WTC11 (cell line): ENCODE measurements at regions not wholly inside any gene's neighbourhood (a gene's known extent, or its start where the extent isn't known, plus 50 kb on each side); places are given as distances from the start of the nearest gene placed in this dataset.

Experiments
- ATAC-seq: fragments of 200-7000 bp; cut with Tn5 transposase; 2 replicates; pipeline ENCODE4 v1.10.0; 2021; ENCODE audit warnings: mild to moderate bottlenecking, moderate library complexity
- CTCF ChIA-PET: fragments of 300-600 bp; sonication (Branson Sonifier 250); formaldehyde crosslinking; loops from one replicate; lab custom pipeline; 2021; ENCODE audit warnings: antibody characterized with exemption; lab: Charles Lee
- POLR2A ChIA-PET: fragments of 350-600 bp; sonication (Branson Sonifier 250); formaldehyde crosslinking; loops from one replicate; lab custom pipeline; 2021; ENCODE audit warnings: antibody characterized with exemption; lab: Charles Lee
- DNase-seq: peaks from one replicate; pipeline ENCODE4 v3.0.0; 2021; ENCODE audit warnings: low spot score
- H3K27ac Mint-ChIP-seq: 2 replicates; pipeline ENCODE4 v1.8.0; 2021; ENCODE audit warnings: mixed read lengths
- H3K27me3 Mint-ChIP-seq: 2 replicates; pipeline ENCODE4 v1.8.0; 2021; ENCODE audit warnings: low read depth, mild to moderate bottlenecking, moderate library complexity, mixed read lengths
- H3K36me3 Mint-ChIP-seq: 2 replicates; pipeline ENCODE4 v1.8.0; 2021; ENCODE audit warnings: mixed read lengths
- H3K4me1 Mint-ChIP-seq: 2 replicates; pipeline ENCODE4 v1.8.0; 2022; ENCODE audit warnings: mixed read lengths
- H3K4me3 Mint-ChIP-seq: 2 replicates; pipeline ENCODE4 v1.8.0; 2021; ENCODE audit warnings: mild to moderate bottlenecking, moderate library complexity, mixed read lengths
- H3K9me3 Mint-ChIP-seq: 2 replicates; pipeline ENCODE4 v1.8.0; 2021; ENCODE audit warnings: mixed read lengths
- CTCF ChIP-seq: fragments of 200-600 bp; IDR thresholded peaks from 2 replicates; pipeline ENCODE4 v1.8.0; 2022; ENCODE audit warnings: antibody characterized with exemption
- E2F5 ChIP-seq: sonication (generic); formaldehyde crosslinking; IDR thresholded peaks from 2 replicates; pipeline ENCODE4 v1.8.1; 2022; ENCODE audit warnings: mild to moderate bottlenecking, moderate library complexity, missing genetic modification reagents
- GABPB1 ChIP-seq: sonication (generic); formaldehyde crosslinking; IDR thresholded peaks from 2 replicates; pipeline ENCODE4 v1.8.1; 2023; ENCODE audit warnings: mild to moderate bottlenecking, missing genetic modification reagents
- IRF1 ChIP-seq: sonication (generic); formaldehyde crosslinking; IDR thresholded peaks from 2 replicates; pipeline ENCODE4 v1.8.0; 2023; ENCODE audit warnings: missing genetic modification reagents
- IRF2 ChIP-seq: sonication (generic); formaldehyde crosslinking; IDR thresholded peaks from 2 replicates; pipeline ENCODE4 v1.8.0; 2022; ENCODE audit warnings: low read depth, missing genetic modification reagents, borderline replicate concordance
- JUN ChIP-seq: sonication (generic); formaldehyde crosslinking; IDR thresholded peaks from 2 replicates; pipeline ENCODE4 v1.8.0; 2023; ENCODE audit warnings: mild to moderate bottlenecking, missing genetic modification reagents
- MXD4 ChIP-seq: fragments of 250-450 bp; sonication (Bioruptor Pico); IDR thresholded peaks from 2 replicates; pipeline ENCODE4 v1.8.0; 2021; ENCODE audit warnings: mild to moderate bottlenecking, moderate library complexity, borderline replicate concordance
- RELA ChIP-seq: sonication (generic); formaldehyde crosslinking; IDR thresholded peaks from 2 replicates; pipeline ENCODE4 v1.8.1; 2022; ENCODE audit warnings: missing genetic modification reagents, mild to moderate bottlenecking, borderline replicate concordance
- SOX15 ChIP-seq: fragments of 250-450 bp; sonication (Bioruptor Pico); IDR thresholded peaks from 2 replicates; pipeline ENCODE4 v1.9.0; 2021; ENCODE audit warnings: mild to moderate bottlenecking
- ZBTB21 ChIP-seq: sonication (generic); formaldehyde crosslinking; IDR thresholded peaks from 2 replicates; pipeline ENCODE4 v1.8.1; 2023; ENCODE audit warnings: mild to moderate bottlenecking, missing genetic modification reagents, borderline replicate concordance
- ZNF232 ChIP-seq: sonication (generic); formaldehyde crosslinking; IDR thresholded peaks from 2 replicates; pipeline ENCODE4 v1.8.0; 2022; ENCODE audit warnings: mild to moderate bottlenecking, missing genetic modification reagents
- ZNF423 ChIP-seq: fragments of 250-450 bp; sonication (Bioruptor Pico); IDR thresholded peaks from 2 replicates; pipeline ENCODE4 v2.1.2; 2022; ENCODE audit warnings: mild to moderate bottlenecking, moderate library complexity
- ZNF671 ChIP-seq: fragments of 250-450 bp; sonication (Bioruptor Pico); IDR thresholded peaks from 2 replicates; pipeline ENCODE4 v1.8.0; 2021; ENCODE audit warnings: mild to moderate bottlenecking
- TF ChIP-seq, protein P1 (sequence below): sonication (generic); formaldehyde crosslinking; IDR thresholded peaks from 2 replicates; pipeline ENCODE4 v1.8.1; 2022; ENCODE audit warnings: low read depth, missing genetic modification reagents, borderline replicate concordance
- TF ChIP-seq, protein P2 (sequence below): sonication (generic); formaldehyde crosslinking; IDR thresholded peaks from 2 replicates; pipeline ENCODE4 v1.8.1; 2022; ENCODE audit warnings: mild to moderate bottlenecking, missing genetic modification reagents, moderate library complexity, borderline replicate concordance
- TF ChIP-seq, protein P3 (sequence below): sonication (generic); formaldehyde crosslinking; IDR thresholded peaks from 2 replicates; pipeline ENCODE4 v1.8.1; 2023; ENCODE audit warnings: mild to moderate bottlenecking, missing genetic modification reagents, moderate library complexity
- TF ChIP-seq, protein P4 (sequence below): fragments of 250-450 bp; sonication (Bioruptor Pico); IDR thresholded peaks from 2 replicates; pipeline ENCODE4 v1.9.0; 2021; ENCODE audit warnings: mild to moderate bottlenecking

GRCh38 chrX:7218321-7219152, 70.6 kb upstream of the PUDP start:
- CTCF ChIA-PET = interaction anchor here (1.9 kb wide), 1 partner anchor 27 kb away, joined by 4 read pairs; no protein-coding TSS in a partner anchor
- Mint-ChIP-seq H3K4me1 (peaks cover 9% of the 10 kb centered on the region), H3K36me3 (no peaks in the 10 kb centered on the region), H3K9me3 (no peaks in the 10 kb centered on the region), H3K27ac (no peak overlapping the region), H3K4me3 (no peak overlapping the region), H3K27me3 (no peaks in the 10 kb centered on the region)
- POLR2A ChIA-PET = no interaction called here
- TF ChIP-seq GABPB1 = peak; percentile 93
- TF ChIP-seq, protein P1, sequence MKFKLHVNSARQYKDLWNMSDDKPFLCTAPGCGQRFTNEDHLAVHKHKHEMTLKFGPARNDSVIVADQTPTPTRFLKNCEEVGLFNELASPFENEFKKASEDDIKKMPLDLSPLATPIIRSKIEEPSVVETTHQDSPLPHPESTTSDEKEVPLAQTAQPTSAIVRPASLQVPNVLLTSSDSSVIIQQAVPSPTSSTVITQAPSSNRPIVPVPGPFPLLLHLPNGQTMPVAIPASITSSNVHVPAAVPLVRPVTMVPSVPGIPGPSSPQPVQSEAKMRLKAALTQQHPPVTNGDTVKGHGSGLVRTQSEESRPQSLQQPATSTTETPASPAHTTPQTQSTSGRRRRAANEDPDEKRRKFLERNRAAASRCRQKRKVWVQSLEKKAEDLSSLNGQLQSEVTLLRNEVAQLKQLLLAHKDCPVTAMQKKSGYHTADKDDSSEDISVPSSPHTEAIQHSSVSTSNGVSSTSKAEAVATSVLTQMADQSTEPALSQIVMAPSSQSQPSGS = no peak
- no peak for TF ChIP-seq ZNF671
- TF ChIP-seq ZBTB21 (CRISPR knock-in tag) = no peak
- no peak for ATAC-seq
- no peak for DNase-seq

GRCh38 chrX:7216981-7217587, 69.1 kb upstream of the PUDP start:
- TF ChIP-seq, protein P2, sequence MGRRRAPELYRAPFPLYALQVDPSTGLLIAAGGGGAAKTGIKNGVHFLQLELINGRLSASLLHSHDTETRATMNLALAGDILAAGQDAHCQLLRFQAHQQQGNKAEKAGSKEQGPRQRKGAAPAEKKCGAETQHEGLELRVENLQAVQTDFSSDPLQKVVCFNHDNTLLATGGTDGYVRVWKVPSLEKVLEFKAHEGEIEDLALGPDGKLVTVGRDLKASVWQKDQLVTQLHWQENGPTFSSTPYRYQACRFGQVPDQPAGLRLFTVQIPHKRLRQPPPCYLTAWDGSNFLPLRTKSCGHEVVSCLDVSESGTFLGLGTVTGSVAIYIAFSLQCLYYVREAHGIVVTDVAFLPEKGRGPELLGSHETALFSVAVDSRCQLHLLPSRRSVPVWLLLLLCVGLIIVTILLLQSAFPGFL (CRISPR knock-in tag) = no peak
- TF ChIP-seq CTCF = no peak
- TF ChIP-seq, protein P3, sequence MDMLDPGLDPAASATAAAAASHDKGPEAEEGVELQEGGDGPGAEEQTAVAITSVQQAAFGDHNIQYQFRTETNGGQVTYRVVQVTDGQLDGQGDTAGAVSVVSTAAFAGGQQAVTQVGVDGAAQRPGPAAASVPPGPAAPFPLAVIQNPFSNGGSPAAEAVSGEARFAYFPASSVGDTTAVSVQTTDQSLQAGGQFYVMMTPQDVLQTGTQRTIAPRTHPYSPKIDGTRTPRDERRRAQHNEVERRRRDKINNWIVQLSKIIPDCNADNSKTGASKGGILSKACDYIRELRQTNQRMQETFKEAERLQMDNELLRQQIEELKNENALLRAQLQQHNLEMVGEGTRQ (CRISPR knock-in tag) = no peak
- no peak for TF ChIP-seq IRF2 (CRISPR knock-in tag)
- TF ChIP-seq RELA = no peak
- TF ChIP-seq ZNF423 (CRISPR knock-in tag) = no peak
- Mint-ChIP-seq H3K4me1 (peaks cover 9% of the 10 kb centered on the region), H3K27me3 (no peaks in the 10 kb centered on the region), H3K27ac (no peak overlapping the region), H3K9me3 (no peaks in the 10 kb centered on the region), H3K36me3 (no peaks in the 10 kb centered on the region), H3K4me3 (no peak overlapping the region)
- ChIA-PET CTCF (no interaction called here), POLR2A (no interaction called here)
- ATAC-seq = no peak
- no peak for DNase-seq

DNA sequence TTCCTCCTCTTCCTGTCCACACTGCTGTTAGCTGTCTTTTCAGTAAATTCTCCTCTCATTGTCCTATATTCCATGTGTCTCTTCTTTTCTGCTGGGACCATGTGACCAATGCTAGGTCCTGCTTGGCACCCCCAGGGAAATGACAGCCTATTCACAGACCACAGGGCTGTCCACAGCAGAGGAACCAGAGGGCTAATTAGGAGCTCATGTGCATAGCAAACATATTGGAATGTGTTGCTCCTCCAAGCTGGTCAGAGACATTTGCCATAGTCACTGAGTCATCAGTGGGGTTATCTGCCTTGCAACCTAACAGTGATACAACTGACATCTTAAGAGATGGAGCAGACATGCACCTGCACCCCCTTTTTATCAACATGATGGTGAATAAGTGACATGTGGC, 67.9 kb upstream of the PUDP start:
- ATAC-seq = no peak
- H3K9me3 Mint-ChIP-seq = no peaks in the 10 kb centered on the region
- H3K36me3 Mint-ChIP-seq = no peaks in the 10 kb centered on the region
- TF ChIP-seq JUN (no peak), IRF1 (CRISPR knock-in tag) (no peak), IRF2 (CRISPR knock-in tag) (no peak), SOX15 (no peak), E2F5 (CRISPR knock-in tag) (no peak), MXD4 (CRISPR knock-in tag) (no peak), ZNF232 (no peak)
- TF ChIP-seq, protein P4, sequence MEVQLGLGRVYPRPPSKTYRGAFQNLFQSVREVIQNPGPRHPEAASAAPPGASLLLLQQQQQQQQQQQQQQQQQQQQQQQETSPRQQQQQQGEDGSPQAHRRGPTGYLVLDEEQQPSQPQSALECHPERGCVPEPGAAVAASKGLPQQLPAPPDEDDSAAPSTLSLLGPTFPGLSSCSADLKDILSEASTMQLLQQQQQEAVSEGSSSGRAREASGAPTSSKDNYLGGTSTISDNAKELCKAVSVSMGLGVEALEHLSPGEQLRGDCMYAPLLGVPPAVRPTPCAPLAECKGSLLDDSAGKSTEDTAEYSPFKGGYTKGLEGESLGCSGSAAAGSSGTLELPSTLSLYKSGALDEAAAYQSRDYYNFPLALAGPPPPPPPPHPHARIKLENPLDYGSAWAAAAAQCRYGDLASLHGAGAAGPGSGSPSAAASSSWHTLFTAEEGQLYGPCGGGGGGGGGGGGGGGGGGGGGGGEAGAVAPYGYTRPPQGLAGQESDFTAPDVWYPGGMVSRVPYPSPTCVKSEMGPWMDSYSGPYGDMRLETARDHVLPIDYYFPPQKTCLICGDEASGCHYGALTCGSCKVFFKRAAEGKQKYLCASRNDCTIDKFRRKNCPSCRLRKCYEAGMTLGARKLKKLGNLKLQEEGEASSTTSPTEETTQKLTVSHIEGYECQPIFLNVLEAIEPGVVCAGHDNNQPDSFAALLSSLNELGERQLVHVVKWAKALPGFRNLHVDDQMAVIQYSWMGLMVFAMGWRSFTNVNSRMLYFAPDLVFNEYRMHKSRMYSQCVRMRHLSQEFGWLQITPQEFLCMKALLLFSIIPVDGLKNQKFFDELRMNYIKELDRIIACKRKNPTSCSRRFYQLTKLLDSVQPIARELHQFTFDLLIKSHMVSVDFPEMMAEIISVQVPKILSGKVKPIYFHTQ (CRISPR knock-in tag) = no peak
- TF ChIP-seq, protein P3 (CRISPR knock-in tag) = no peak
- peaks cover 9% of the 10 kb centered on the region for H3K4me1 Mint-ChIP-seq
- H3K27ac Mint-ChIP-seq = no peak overlapping the region
- no peak overlapping the region for H3K4me3 Mint-ChIP-seq
- ChIA-PET POLR2A (no interaction called here), CTCF (interaction anchor here (1.0 kb wide), 1 partner anchor 25 kb away, joined by 3 read pairs; no protein-coding TSS in a partner anchor)
- H3K27me3 Mint-ChIP-seq = no peaks in the 10 kb centered on the region
- DNase-seq = no peak
